ENCODE measurements at regions not wholly inside any gene's neighbourhood (a gene's known extent, or its start where the extent isn't known, plus 50 kb on each side); places are given as distances from the start of the nearest gene placed in this dataset.

GRCh38 chr2:120870467-120870788 lies 134.8 kb downstream of the GLI2 start:
- no peak for TF ChIP-seq CTCF (conservative IDR thresholded peaks at IDR 0.05 in 1 of 2, IDR thresholded peaks at IDR 0.05 in 1 of 2; ENCODE audit: extremely low read depth in 1 of 2, insufficient read depth in 1 of 2, low read depth in 1 of 2, low read length in 2 of 2)
- no peak for TF ChIP-seq EZH2 (IDR thresholded peaks at IDR 0.05; ENCODE audit: borderline replicate concordance, low read length)

Data from mammary epithelial cell (primary cell).